Ascending aorta (tissue), 2 donors: ENCODE measurements at regions not wholly inside any gene's neighbourhood (a gene's known extent, or its start where the extent isn't known, plus 50 kb on each side); places are given as distances from the start of the nearest gene placed in this dataset.

Source experiments
- DNase-seq, 2 donors: peaks; one replicate each; pipeline ENCODE4 v3.0.0-alpha.2; 2019; ENCODE audit warnings: low spot score in 2 of 2
- H3K27ac ChIP-seq, 2 donors: fragments of 200-600 bp; sonication (generic); one replicate each; pipeline ENCODE4 v1.5.1; 2016 to 2017; ENCODE audit warnings: mild to moderate bottlenecking in 1 of 2
- H3K27me3 ChIP-seq: fragments of 200-600 bp; sonication (generic); one replicate; pipeline ENCODE4 v1.5.1; 2017
- H3K36me3 ChIP-seq, 2 donors: fragments of 200-600 bp; sonication (generic); one replicate each; pipeline ENCODE4 v1.5.1; 2016
- H3K4me1 ChIP-seq, 2 donors: fragments of 200-600 bp; sonication (generic); one replicate each; pipeline ENCODE4 v1.5.1; 2016 to 2017; ENCODE audit warnings: mild to moderate bottlenecking in 1 of 2
- H3K4me3 ChIP-seq, 2 donors: fragments of 200-600 bp; sonication (generic); one replicate each; pipeline ENCODE4 v1.5.1; 2016 to 2017; ENCODE audit warnings: mild to moderate bottlenecking in 1 of 2
- H3K9me3 ChIP-seq, 2 donors: fragments of 200-600 bp; sonication (generic); one replicate each; pipeline ENCODE4 v1.5.1; 2016
- intact Hi-C: fragments of 100-400 bp; cut with DNase I; formaldehyde crosslinking; loops from one replicate; pipeline ENCODE4 v1.15.1; 2023
- TF ChIP-seq, protein P1 (sequence below), 3 experiments: fragments of 200-600 bp in 2 of 3; fragments of 450-650 bp in 1 of 3; sonication (generic) in 2 of 3; IDR thresholded peaks; one replicate each; pipeline ENCODE4 v1.5.1; 2016 to 2019; ENCODE audit warnings: antibody characterized with exemption in 3 of 3, mild to moderate bottlenecking in 1 of 3, moderate library complexity in 1 of 3

DNA sequence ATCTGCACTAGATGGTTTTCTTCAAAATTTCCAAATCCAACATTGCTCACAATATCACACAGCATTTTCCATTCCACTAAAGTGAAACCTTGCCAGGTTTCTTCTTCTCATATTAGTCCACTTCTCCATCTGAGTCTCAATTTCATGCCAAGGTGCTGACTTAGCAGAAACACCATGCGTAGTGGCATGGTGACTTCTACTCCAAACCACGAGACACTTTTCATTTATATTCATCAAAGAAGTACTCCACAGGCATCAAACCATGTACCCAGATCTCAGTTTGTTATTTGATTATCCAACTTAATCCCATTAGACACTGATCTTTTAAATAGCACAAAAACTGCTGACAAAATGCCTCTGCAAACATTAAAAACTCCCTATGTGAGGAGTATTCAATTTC is 233.4 kb upstream of the ITGA1 start:
- no peak for DNase-seq
- intact Hi-C loops = no loop called here
- no peaks in the 10 kb centered on the region for H3K27me3 ChIP-seq
- H3K9me3 ChIP-seq = no peaks in the 10 kb centered on the region
- no peak overlapping the region for H3K27ac ChIP-seq
- H3K36me3 ChIP-seq = no peaks in the 10 kb centered on the region
- no peaks in the 10 kb centered on the region for H3K4me1 ChIP-seq
- H3K4me3 ChIP-seq = no peak overlapping the region
- TF ChIP-seq, protein P1, sequence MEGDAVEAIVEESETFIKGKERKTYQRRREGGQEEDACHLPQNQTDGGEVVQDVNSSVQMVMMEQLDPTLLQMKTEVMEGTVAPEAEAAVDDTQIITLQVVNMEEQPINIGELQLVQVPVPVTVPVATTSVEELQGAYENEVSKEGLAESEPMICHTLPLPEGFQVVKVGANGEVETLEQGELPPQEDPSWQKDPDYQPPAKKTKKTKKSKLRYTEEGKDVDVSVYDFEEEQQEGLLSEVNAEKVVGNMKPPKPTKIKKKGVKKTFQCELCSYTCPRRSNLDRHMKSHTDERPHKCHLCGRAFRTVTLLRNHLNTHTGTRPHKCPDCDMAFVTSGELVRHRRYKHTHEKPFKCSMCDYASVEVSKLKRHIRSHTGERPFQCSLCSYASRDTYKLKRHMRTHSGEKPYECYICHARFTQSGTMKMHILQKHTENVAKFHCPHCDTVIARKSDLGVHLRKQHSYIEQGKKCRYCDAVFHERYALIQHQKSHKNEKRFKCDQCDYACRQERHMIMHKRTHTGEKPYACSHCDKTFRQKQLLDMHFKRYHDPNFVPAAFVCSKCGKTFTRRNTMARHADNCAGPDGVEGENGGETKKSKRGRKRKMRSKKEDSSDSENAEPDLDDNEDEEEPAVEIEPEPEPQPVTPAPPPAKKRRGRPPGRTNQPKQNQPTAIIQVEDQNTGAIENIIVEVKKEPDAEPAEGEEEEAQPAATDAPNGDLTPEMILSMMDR (IDR thresholded peaks at IDR 0.05) = no peak

DNA sequence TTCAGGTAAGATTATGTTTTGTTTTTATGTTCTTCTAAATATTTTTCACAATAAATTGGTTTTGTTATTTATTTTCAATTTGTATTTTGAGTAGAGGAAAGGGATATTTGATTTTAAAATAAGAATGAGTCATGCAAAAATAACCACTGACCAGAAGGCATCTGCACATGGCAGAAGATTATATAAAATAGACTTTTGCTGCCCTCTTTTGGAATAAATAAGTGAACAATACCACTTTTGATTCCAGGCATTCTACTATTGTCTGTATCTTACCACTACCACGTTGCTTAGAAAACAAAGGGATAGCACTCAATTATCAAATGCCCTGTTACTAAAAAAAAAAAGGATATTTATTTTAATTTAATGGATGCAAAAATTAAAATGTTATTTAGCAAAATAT is 227.3 kb upstream of the ITGA1 start:
- no peaks in the 10 kb centered on the region for H3K9me3 ChIP-seq
- no peaks in the 10 kb centered on the region for H3K36me3 ChIP-seq
- DNase-seq = no peak
- no peaks in the 10 kb centered on the region for H3K27me3 ChIP-seq
- no peak overlapping the region for H3K4me3 ChIP-seq
- no peak overlapping the region for H3K27ac ChIP-seq
- intact Hi-C loops = no loop called here
- TF ChIP-seq, protein P1 (IDR thresholded peaks at IDR 0.05) = no peak
- H3K4me1 ChIP-seq = no peaks in the 10 kb centered on the region

DNA sequence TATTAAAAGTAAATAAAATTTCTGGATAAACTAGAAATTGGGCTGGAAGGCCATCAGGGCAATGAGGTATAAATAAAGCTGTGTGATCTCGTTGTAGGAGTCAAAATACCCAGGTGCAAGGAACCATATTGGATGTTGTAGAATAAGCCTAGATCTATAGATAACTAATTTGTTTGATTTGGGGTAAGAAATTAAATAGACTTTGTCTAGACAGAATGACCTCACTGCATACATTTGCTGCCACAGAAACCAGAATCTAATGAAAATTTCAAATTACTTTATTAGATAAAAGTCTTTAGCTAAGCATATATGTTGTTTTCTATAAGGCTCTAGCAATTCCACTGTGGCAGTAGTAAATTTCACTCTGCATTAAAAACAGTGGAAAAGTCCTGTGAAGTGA is 225.2 kb upstream of the ITGA1 start:
- TF ChIP-seq, protein P1 (IDR thresholded peaks at IDR 0.05) = no peak

DNA sequence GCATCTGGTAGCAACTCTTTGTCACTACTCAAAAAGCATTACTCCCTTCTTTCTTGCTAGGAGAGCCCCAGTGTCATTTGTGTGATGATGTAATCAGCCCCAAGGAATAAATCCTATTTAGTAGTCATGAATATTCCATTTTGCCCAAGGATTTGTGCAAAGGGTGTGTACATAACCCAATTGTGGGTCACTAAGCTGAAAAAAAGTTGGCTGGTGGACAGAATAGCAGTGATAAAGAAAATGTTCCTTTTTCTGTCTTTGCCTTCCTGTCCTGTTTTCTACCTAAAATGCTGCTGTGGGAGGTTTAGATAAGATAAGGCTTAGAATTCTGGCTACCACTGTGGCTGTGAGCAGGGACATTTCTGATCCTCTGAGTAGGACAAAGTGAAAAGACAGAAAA is 223.1 kb upstream of the ITGA1 start:
- Histone ChIP-seq H3K4me3 (no peak overlapping the region), H3K9me3 (no peaks in the 10 kb centered on the region), H3K27me3 (no peaks in the 10 kb centered on the region), H3K4me1 (no peaks in the 10 kb centered on the region), H3K36me3 (no peaks in the 10 kb centered on the region), H3K27ac (no peak overlapping the region)
- no peak for DNase-seq
- TF ChIP-seq, protein P1 (IDR thresholded peaks at IDR 0.05) = no peak
- intact Hi-C loops = no loop called here

More for the DNA sequence above, 225.2 kb upstream of the ITGA1 start:
- H3K4me3 ChIP-seq = no peak overlapping the region
- no peaks in the 10 kb centered on the region for H3K27me3 ChIP-seq
- DNase-seq = no peak
- no peak overlapping the region for H3K27ac ChIP-seq
- intact Hi-C loops = no loop called here
- H3K4me1 ChIP-seq = no peaks in the 10 kb centered on the region
- H3K9me3 ChIP-seq = no peaks in the 10 kb centered on the region
- H3K36me3 ChIP-seq = no peaks in the 10 kb centered on the region

DNA sequence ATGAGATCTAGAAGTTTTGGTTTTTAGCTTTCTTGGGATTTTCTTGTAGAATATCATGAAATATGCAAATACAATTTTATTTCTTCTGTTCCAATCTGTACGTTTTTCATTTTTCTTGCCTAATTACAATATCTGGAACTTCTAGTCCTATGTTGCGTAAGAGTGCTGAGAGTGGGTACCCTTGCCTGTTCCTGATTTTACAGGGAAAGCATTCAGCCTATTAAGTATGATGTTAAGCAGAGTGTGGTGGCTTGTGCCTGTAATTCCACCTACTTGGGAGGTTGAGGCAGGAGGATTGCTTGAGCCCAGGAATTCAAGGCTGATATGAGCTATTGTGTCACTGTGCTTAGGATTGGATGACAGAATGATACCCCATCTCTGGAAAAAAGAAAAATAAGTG is 210.2 kb upstream of the ITGA1 start:
- intact Hi-C loops = no loop called here
- Histone ChIP-seq H3K9me3 (no peaks in the 10 kb centered on the region), H3K27ac (no peak overlapping the region), H3K4me1 (no peaks in the 10 kb centered on the region), H3K36me3 (no peaks in the 10 kb centered on the region), H3K27me3 (no peaks in the 10 kb centered on the region), H3K4me3 (no peak overlapping the region)
- no peak for DNase-seq
- TF ChIP-seq, protein P1 (IDR thresholded peaks at IDR 0.05) = no peak

DNA sequence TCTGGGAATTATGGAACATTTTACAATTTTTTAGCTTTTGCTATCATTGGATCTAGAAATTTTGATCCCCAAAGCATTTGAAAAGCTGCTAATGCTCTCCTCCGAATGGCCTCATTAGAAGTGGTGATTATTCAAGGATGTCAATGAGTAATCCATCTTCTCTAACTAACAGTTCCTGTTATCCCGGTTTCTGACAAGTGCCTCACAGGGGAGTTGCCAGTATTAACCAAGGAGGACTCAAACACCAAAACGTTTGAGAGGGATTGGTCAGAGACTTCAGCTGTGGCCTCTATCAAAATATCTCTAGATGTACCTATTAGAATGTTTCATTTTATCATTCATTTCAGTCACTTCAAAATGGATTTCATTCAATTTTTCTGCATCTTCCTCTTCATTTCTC is 208.3 kb upstream of the ITGA1 start:
- TF ChIP-seq, protein P1 (IDR thresholded peaks at IDR 0.05) = no peak
- Histone ChIP-seq H3K36me3 (no peaks in the 10 kb centered on the region), H3K9me3 (no peaks in the 10 kb centered on the region), H3K4me1 (no peaks in the 10 kb centered on the region), H3K4me3 (no peak overlapping the region), H3K27me3 (no peaks in the 10 kb centered on the region), H3K27ac (no peak overlapping the region)
- intact Hi-C loops = no loop called here
- no peak for DNase-seq
